ENCODE measurements at regions not wholly inside any gene's neighbourhood (a gene's known extent, or its start where the extent isn't known, plus 50 kb on each side); places are given as distances from the start of the nearest gene placed in this dataset.

GRCh38 chr13:103354171-103354570 is 288.0 kb upstream of the SLC10A2 start:
- no peak for TF ChIP-seq CBX3 (IDR thresholded peaks at IDR 0.05; ENCODE audit: low read depth)
- no peak overlapping the region for H3K27ac ChIP-seq (ENCODE audit: low read depth, low read length)
- CTCF ChIA-PET = no interaction called here
- BruUV-seq (replicated peaks) = no TSS peak
- no peaks in the 10 kb centered on the region for H3K27me3 ChIP-seq (ENCODE audit: insufficient read depth, low read length)
- no peaks in the 10 kb centered on the region for H3K36me3 ChIP-seq (ENCODE audit: control insufficient read depth in 1 of 2, insufficient read depth in 2 of 2, low read length in 2 of 2)
- intact Hi-C loops (cut with micrococcal nuclease) = no loop called here
- no peaks in the 10 kb centered on the region for H3K9me2 ChIP-seq (ENCODE audit: insufficient read depth)
- no peaks in the 10 kb centered on the region; a peak in 1 of 4 replicates for H3K9me3 ChIP-seq (ENCODE audit: control insufficient read depth in 1 of 2, insufficient read depth in 1 of 2, low read depth in 1 of 2, low read length in 2 of 2)
- H2AFZ ChIP-seq (ENCODE audit: low read depth, low read length, poor library complexity, severe bottlenecking) = no peak overlapping the region
- H3K4me1 ChIP-seq (ENCODE audit: control insufficient read depth in 1 of 2, insufficient read depth in 2 of 2, low read length in 2 of 2) = peaks cover 0 to 12% of the 10 kb centered on the region in 2 experiments; a peak in 1 of 4 replicates
- ATAC-seq (no peak), DNase-seq (ENCODE audit: low read depth, low spot score) (no peak)
- RAD21 ChIA-PET (ENCODE audit: low non-redundant PET in 1 of 2, low total read pairs in 2 of 2, uncharacterized antibody in 2 of 2, unreplicated experiment in 2 of 2) = no interaction called here
- no peak overlapping the region for H3K9ac ChIP-seq (ENCODE audit: low read length)
- H3K4me3 ChIP-seq (replicated peaks in 1 of 2; ENCODE audit: low read depth in 1 of 2, low read length in 2 of 2) = no peak overlapping the region
- no peak overlapping the region for H3K4me2 ChIP-seq (ENCODE audit: low read length)
- POLR2A ChIA-PET = no interaction called here
- no peaks in the 10 kb centered on the region for H3K79me2 ChIP-seq (ENCODE audit: insufficient read depth, low read length)
- H4K20me1 ChIP-seq (ENCODE audit: insufficient read depth) = no peaks in the 10 kb centered on the region

- BruUV-seq (replicated peaks) = no TSS peak
- ChIA-PET POLR2A (no interaction called here), RAD21 (ENCODE audit: low non-redundant PET in 1 of 2, low total read pairs in 2 of 2, uncharacterized antibody in 2 of 2, unreplicated experiment in 2 of 2) (no interaction called here), CTCF (no interaction called here)
- H3K4me3 ChIP-seq (replicated peaks in 1 of 2; ENCODE audit: low read depth in 1 of 2, low read length in 2 of 2) = 0 out of 4 replicates have a peak overlapping the region, but pooled peaks of 1 of the 2 experiments have one; percentile 1
- H4K20me1 ChIP-seq (ENCODE audit: insufficient read depth) = no peaks in the 10 kb centered on the region
- peak overlapping the region; percentile 74 for H2AFZ ChIP-seq (ENCODE audit: low read depth, low read length, poor library complexity, severe bottlenecking)
- H3K9me3 ChIP-seq (ENCODE audit: control insufficient read depth in 1 of 2, insufficient read depth in 1 of 2, low read depth in 1 of 2, low read length in 2 of 2) = no peaks in the 10 kb centered on the region; a peak in 1 of 4 replicates
- no peak overlapping the region for H3K27ac ChIP-seq (ENCODE audit: low read depth, low read length)
- no peaks in the 10 kb centered on the region for H3K9me2 ChIP-seq (ENCODE audit: insufficient read depth)
- no peaks in the 10 kb centered on the region for H3K79me2 ChIP-seq (ENCODE audit: insufficient read depth, low read length)
- peak overlapping the region; percentile 48 for H3K4me2 ChIP-seq (ENCODE audit: low read length)
- DNase-seq (ENCODE audit: low read depth, low spot score) (no peak), ATAC-seq (peak; percentile 67)
- peaks cover 0 to 12% of the 10 kb centered on the region in 2 experiments; a peak in 1 of 4 replicates for H3K4me1 ChIP-seq (ENCODE audit: control insufficient read depth in 1 of 2, insufficient read depth in 2 of 2, low read length in 2 of 2)
- H3K36me3 ChIP-seq (ENCODE audit: control insufficient read depth in 1 of 2, insufficient read depth in 2 of 2, low read length in 2 of 2) = no peaks in the 10 kb centered on the region; a peak in 1 of 4 replicates
- H3K27me3 ChIP-seq (ENCODE audit: insufficient read depth, low read length) = no peaks in the 10 kb centered on the region
- no peak overlapping the region for H3K9ac ChIP-seq (ENCODE audit: low read length)
- intact Hi-C loops (cut with micrococcal nuclease) = no loop called here
- TF ChIP-seq POLR2AphosphoS5 (IDR thresholded peaks at IDR 0.05; ENCODE audit: low read depth, low read length) (no peak), REST (IDR thresholded peaks at IDR 0.05; ENCODE audit: low read depth) (no peak), CTCF (IDR thresholded peaks at IDR 0.05 in 2 of 3, conservative IDR thresholded peaks at IDR 0.05 in 1 of 3; ENCODE audit: borderline replicate concordance in 1 of 3, insufficient read depth in 1 of 3, low read depth in 2 of 3, low read length in 2 of 3) (no peak), CEBPB (IDR thresholded peaks at IDR 0.05; ENCODE audit: low read depth) (no peak), ELF1 (IDR thresholded peaks at IDR 0.05; ENCODE audit: borderline replicate concordance, low read depth) (no peak), ATF3 (IDR thresholded peaks at IDR 0.05) (no peak), TCF7L2 (IDR thresholded peaks at IDR 0.05; ENCODE audit: borderline replicate concordance, extremely low read depth, insufficient read depth, insufficient read length) (no peak), ZBTB33 (IDR thresholded peaks at IDR 0.05; ENCODE audit: extremely low read depth, insufficient replicate concordance, low read length) (no peak), SP1 (IDR thresholded peaks at IDR 0.05; ENCODE audit: low read depth) (no peak)
These were observed 285.0 kb upstream of the SLC10A2 start for GRCh38 chr13:103351035-103351828.

Data from HCT116 (cell line).